A673 (cell line): ENCODE measurements at regions not wholly inside any gene's neighbourhood (a gene's known extent, or its start where the extent isn't known, plus 50 kb on each side); places are given as distances from the start of the nearest gene placed in this dataset.

Experiments used
- EZH2 ChIP-seq: fragments of 200-600 bp; sonication (generic); IDR thresholded peaks from 2 replicates; pipeline ENCODE4 v1.6.1; 2017; ENCODE audit warnings: borderline replicate concordance, low read depth, mild to moderate bottlenecking, mixed read lengths, antibody characterized with exemption, low read length; ENCODE audit not compliant: poor library complexity, severe bottlenecking
- TF ChIP-seq, protein P1 (sequence below): fragments of 300-800, 200-600 bp; sonication (generic); conservative IDR thresholded peaks from 2 replicates; pipeline ENCODE4 v1.5.1; 2017; ENCODE audit warnings: low read depth, mild to moderate bottlenecking, antibody characterized with exemption, low read length, moderate library complexity, mixed read lengths

DNA sequence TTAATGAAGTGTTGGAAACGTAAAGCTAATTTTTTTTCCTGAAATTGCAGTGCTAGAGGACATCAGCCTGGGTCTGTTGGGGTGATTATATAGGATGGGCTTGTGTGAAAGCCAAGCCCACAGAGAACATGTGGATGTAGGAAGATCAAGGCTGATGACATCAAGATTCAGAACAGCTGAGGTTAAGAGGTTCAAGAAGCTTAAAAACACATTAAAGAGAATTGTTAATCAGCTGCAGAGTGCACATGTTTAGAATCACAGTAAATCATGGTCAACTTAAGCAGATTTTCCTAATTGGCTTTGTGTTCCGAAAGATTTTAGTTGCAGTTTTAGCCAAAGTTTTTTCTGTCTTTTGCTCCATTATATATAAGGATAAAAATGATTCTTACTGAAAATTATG lies 87.9 kb upstream of the PRICKLE1 start:
- TF ChIP-seq, protein P1, sequence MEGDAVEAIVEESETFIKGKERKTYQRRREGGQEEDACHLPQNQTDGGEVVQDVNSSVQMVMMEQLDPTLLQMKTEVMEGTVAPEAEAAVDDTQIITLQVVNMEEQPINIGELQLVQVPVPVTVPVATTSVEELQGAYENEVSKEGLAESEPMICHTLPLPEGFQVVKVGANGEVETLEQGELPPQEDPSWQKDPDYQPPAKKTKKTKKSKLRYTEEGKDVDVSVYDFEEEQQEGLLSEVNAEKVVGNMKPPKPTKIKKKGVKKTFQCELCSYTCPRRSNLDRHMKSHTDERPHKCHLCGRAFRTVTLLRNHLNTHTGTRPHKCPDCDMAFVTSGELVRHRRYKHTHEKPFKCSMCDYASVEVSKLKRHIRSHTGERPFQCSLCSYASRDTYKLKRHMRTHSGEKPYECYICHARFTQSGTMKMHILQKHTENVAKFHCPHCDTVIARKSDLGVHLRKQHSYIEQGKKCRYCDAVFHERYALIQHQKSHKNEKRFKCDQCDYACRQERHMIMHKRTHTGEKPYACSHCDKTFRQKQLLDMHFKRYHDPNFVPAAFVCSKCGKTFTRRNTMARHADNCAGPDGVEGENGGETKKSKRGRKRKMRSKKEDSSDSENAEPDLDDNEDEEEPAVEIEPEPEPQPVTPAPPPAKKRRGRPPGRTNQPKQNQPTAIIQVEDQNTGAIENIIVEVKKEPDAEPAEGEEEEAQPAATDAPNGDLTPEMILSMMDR = no peak
- no peak for TF ChIP-seq EZH2
